HEK293T (cell line): ENCODE measurements at regions not wholly inside any gene's neighbourhood (a gene's known extent, or its start where the extent isn't known, plus 50 kb on each side); places are given as distances from the start of the nearest gene placed in this dataset.

Experiments
- CTCF ChIA-PET: fragments of 350-600 bp; formaldehyde crosslinking; extraction: SDS; loops from one replicate; lab custom pipeline; 2021; ENCODE audit warnings: antibody characterized with exemption, inconsistent platforms; lab: Yijun Ruan, JAX
- POLR2A ChIA-PET: fragments of 350-600 bp; formaldehyde crosslinking; extraction: SDS; loops from one replicate; lab custom pipeline; 2020; ENCODE audit warnings: antibody characterized with exemption, inconsistent platforms; lab: Yijun Ruan, JAX
- DNase-seq: peaks from one replicate; pipeline ENCODE4 v3.0.0; 2012; ENCODE audit warnings: mixed read lengths; ENCODE audit errors: extremely low spot score
- ARNT ChIP-seq: fragments of 450-650 bp; IDR thresholded peaks from 2 replicates; pipeline ENCODE4 v1.6.1; 2017; ENCODE audit warnings: mild to moderate bottlenecking
- BHLHE40 ChIP-seq: fragments of 450-650 bp; IDR thresholded peaks from 2 replicates; pipeline ENCODE4 v1.6.1; 2016; ENCODE audit warnings: mild to moderate bottlenecking, moderate library complexity, borderline replicate concordance
- CTBP1 ChIP-seq: fragments of 450-650 bp; IDR thresholded peaks from 2 replicates; pipeline ENCODE4 v1.6.1; 2016; ENCODE audit warnings: borderline replicate concordance
- ELF4 ChIP-seq: fragments of 450-650 bp; IDR thresholded peaks from 2 replicates; pipeline ENCODE4 v1.6.1; 2017; ENCODE audit warnings: antibody characterized with exemption
- FOXA1 ChIP-seq: fragments of 450-650 bp; IDR thresholded peaks from 2 replicates; pipeline ENCODE4 v1.6.1; 2016; ENCODE audit warnings: mild to moderate bottlenecking
- FOXK2 ChIP-seq: fragments of 450-650 bp; IDR thresholded peaks from 2 replicates; pipeline ENCODE4 v1.6.1; 2016; ENCODE audit warnings: mild to moderate bottlenecking
- FOXM1 ChIP-seq: fragments of 450-650 bp; IDR thresholded peaks from 2 replicates; pipeline ENCODE4 v1.6.1; 2017; ENCODE audit warnings: mild to moderate bottlenecking, borderline replicate concordance
- HDGF ChIP-seq: fragments of 450-650 bp; IDR thresholded peaks from 2 replicates; pipeline ENCODE4 v1.6.1; 2017; ENCODE audit warnings: antibody characterized with exemption, borderline replicate concordance
- L3MBTL2 ChIP-seq: fragments of 450-650 bp; conservative IDR thresholded peaks from 2 replicates; pipeline ENCODE4 v1.6.1; 2016; ENCODE audit warnings: mild to moderate bottlenecking
- LEF1 ChIP-seq: fragments of 450-650 bp; IDR thresholded peaks from 2 replicates; pipeline ENCODE4 v1.6.1; 2017; ENCODE audit warnings: mild to moderate bottlenecking, borderline replicate concordance
- NFRKB ChIP-seq: fragments of 450-650 bp; IDR thresholded peaks from 2 replicates; pipeline ENCODE4 v1.6.1; 2016; ENCODE audit warnings: mild to moderate bottlenecking, moderate library complexity
- SP1 ChIP-seq: fragments of 450-650 bp; IDR thresholded peaks from 2 replicates; pipeline ENCODE4 v1.6.1; 2017
- SUZ12 ChIP-seq: fragments of 450-650 bp; IDR thresholded peaks from 2 replicates; pipeline ENCODE4 v1.6.1; 2016; ENCODE audit warnings: mild to moderate bottlenecking
- TARDBP ChIP-seq: fragments of 450-650 bp; IDR thresholded peaks from 2 replicates; pipeline ENCODE4 v1.6.1; 2016
- ZNF384 ChIP-seq: fragments of 450-650 bp; IDR thresholded peaks from 2 replicates; pipeline ENCODE4 v1.6.1; 2016
- TF ChIP-seq, protein P1 (sequence below): fragments of 450-650 bp; IDR thresholded peaks from 2 replicates; pipeline ENCODE4 v1.6.1; 2016

DNA sequence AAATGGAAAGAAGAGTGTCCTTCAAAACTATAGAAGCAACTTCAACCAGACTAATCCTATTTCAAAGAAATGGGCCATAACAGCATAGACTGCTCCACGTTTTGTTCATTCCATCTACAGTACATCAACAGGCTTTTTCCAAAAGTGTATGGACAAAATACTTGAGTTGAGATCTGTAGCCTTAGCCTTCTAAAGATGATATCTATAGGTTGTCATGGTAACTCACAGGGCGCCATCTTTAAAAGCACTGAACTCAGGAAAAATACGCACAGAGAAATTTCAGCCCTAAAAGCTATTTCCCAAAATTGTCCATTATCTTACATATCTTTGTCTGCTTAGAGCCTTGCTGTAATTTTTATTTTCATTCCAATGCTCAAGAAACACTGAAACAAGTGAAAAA is 439.4 kb upstream of the NBEA start:
- TF ChIP-seq L3MBTL2 (no peak), FOXA1 (no peak), LEF1 (no peak), ZNF384 (no peak), FOXM1 (no peak)
- TF ChIP-seq, protein P1, sequence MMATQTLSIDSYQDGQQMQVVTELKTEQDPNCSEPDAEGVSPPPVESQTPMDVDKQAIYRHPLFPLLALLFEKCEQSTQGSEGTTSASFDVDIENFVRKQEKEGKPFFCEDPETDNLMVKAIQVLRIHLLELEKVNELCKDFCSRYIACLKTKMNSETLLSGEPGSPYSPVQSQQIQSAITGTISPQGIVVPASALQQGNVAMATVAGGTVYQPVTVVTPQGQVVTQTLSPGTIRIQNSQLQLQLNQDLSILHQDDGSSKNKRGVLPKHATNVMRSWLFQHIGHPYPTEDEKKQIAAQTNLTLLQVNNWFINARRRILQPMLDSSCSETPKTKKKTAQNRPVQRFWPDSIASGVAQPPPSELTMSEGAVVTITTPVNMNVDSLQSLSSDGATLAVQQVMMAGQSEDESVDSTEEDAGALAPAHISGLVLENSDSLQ = no peak
- no peak for DNase-seq
- ChIA-PET POLR2A (no interaction called here), CTCF (no interaction called here)

DNA sequence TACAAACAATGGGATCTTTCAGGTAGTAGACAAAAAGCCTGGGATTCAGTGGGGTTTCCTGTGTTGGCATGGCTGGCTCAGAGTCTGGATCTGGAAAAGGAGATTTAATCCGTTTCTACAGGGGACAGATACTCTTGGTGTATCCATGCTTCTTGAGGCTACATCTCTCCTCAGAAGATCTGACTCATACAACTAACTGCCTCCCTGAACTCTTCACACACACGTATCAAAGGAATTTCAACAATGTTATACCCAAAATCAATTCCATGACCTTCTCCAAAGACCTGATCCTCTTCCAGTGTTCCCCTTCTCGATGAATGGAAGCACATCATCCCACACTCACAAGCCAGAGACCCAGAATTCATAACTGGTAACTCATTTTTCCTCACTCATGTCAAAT is 435.3 kb upstream of the NBEA start:
- TF ChIP-seq LEF1 = no peak
- TF ChIP-seq HDGF = no peak
- TF ChIP-seq, protein P1 = no peak
- TF ChIP-seq SP1 = no peak
- TF ChIP-seq ELF4 = no peak
- TF ChIP-seq FOXM1 = no peak
- no peak for TF ChIP-seq CTBP1
- no peak for TF ChIP-seq BHLHE40
- TF ChIP-seq FOXA1 = no peak
- TF ChIP-seq ARNT = no peak
- TF ChIP-seq L3MBTL2 = no peak
- no peak for TF ChIP-seq FOXK2
- no peak for TF ChIP-seq TARDBP
- no peak for TF ChIP-seq SUZ12
- no peak for TF ChIP-seq NFRKB
- TF ChIP-seq ZNF384 = no peak
- CTCF ChIA-PET = no interaction called here
- DNase-seq = no peak
- POLR2A ChIA-PET = no interaction called here

DNA sequence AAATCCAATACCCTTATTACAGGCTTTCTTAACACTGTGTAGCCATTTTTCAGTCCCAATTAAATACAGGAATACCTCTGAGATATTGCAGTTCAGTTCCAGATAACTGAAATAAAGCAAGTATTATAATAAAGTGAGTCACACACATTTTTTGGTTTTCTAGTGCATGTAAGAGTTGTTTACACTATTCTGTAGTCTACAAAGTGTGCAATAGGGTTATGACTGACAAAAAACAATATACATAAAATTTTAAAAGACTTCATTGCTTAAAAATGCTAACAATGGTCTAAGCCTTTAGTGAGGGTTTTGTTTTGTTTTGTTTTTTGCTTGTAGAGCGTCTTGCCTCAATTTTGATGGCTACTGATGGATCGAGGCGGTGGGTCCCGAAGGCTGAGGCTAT is 434.4 kb upstream of the NBEA start:
- DNase-seq = no peak
- TF ChIP-seq SP1 = no peak
- no peak for TF ChIP-seq L3MBTL2
- TF ChIP-seq FOXA1 = no peak
- no peak for TF ChIP-seq BHLHE40
- no peak for TF ChIP-seq NFRKB
- no peak for TF ChIP-seq LEF1
- TF ChIP-seq ELF4 = no peak
- TF ChIP-seq TARDBP = no peak
- no peak for TF ChIP-seq ZNF384
- TF ChIP-seq HDGF = no peak
- TF ChIP-seq CTBP1 = no peak
- TF ChIP-seq, protein P1 = no peak
- TF ChIP-seq SUZ12 = no peak
- no peak for TF ChIP-seq FOXM1
- no peak for TF ChIP-seq ARNT
- no peak for TF ChIP-seq FOXK2
- ChIA-PET POLR2A (no interaction called here), CTCF (no interaction called here)

DNA sequence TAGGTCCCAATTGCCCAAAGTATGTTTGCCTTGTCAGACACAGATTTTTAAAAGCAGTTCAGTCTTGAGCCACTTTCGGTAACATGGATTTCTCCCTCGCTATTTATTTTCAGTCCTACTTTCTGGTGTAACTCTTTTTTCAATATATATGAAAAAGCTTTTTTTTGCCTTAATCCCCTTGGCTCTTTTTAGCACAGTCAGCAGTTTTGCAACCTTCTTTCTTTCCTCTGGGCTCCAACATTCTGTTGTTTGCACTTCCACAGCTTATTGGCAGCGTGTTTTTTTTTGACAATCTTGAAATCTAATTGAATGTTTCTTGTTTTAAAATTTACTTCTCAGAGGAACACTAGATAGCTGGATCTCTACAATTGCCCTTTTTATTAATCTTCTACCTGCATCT is 429.3 kb upstream of the NBEA start:
- POLR2A ChIA-PET = no interaction called here
- CTCF ChIA-PET = interaction anchor here (0.7 kb wide), 1 partner anchor 21 kb away, joined by 3 read pairs; no protein-coding TSS in a partner anchor
- no peak for TF ChIP-seq CTBP1
- no peak for TF ChIP-seq FOXK2
- TF ChIP-seq SUZ12 = no peak
- TF ChIP-seq ELF4 = no peak
- TF ChIP-seq L3MBTL2 = no peak
- TF ChIP-seq SP1 = no peak
- TF ChIP-seq, protein P1 = no peak
- no peak for TF ChIP-seq ARNT
- no peak for TF ChIP-seq LEF1
- no peak for TF ChIP-seq ZNF384
- no peak for TF ChIP-seq HDGF
- DNase-seq = no peak

DNA sequence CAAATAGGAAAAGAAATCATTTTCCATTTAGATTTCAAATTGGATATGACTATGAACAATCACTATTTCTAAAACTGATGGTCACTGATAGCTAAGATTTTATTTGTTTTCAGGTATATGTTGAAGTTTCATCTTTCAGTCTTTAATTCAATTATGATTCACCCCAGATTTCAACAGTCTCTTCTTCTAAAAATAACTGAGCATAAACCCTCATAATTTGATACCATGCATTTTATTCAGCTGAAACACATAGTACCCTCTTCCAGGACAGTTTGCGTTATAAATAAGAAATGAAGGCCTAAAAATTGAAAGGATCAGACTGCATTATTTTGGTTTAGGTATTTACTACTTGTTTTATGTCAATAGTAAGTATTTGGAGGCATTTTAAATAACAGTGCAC is 428.5 kb upstream of the NBEA start:
- CTCF ChIA-PET = no interaction called here
- no peak for DNase-seq
- POLR2A ChIA-PET = no interaction called here
- no peak for TF ChIP-seq FOXM1
- TF ChIP-seq TARDBP = no peak
- no peak for TF ChIP-seq ELF4
- TF ChIP-seq, protein P1 = no peak
- no peak for TF ChIP-seq FOXK2
- no peak for TF ChIP-seq NFRKB
- no peak for TF ChIP-seq ARNT
- TF ChIP-seq SP1 = no peak
- TF ChIP-seq L3MBTL2 = no peak
- no peak for TF ChIP-seq ZNF384
- TF ChIP-seq HDGF = no peak
- no peak for TF ChIP-seq BHLHE40
- TF ChIP-seq LEF1 = no peak
